IMR-90 (cell line): ENCODE measurements at regions not wholly inside any gene's neighbourhood (a gene's known extent, or its start where the extent isn't known, plus 50 kb on each side); places are given as distances from the start of the nearest gene placed in this dataset.

Source experiments
- BHLHE40 ChIP-seq: fragments of 150-350 bp; IDR thresholded peaks from 2 replicates; pipeline ENCODE4 v1.6.1; 2016; ENCODE audit warnings: mild to moderate bottlenecking, low read depth, low read length
- CEBPB ChIP-seq: IDR thresholded peaks from 2 replicates; pipeline ENCODE4 v1.6.1; 2012; ENCODE audit warnings: low read depth, low read length, improper control_type of control experiment
- CHD1 ChIP-seq: IDR thresholded peaks from 2 replicates; pipeline ENCODE4 v1.6.1; 2012; ENCODE audit warnings: low read depth, low read length, improper control_type of control experiment
- CTCF ChIP-seq: conservative IDR thresholded peaks from 2 replicates; pipeline ENCODE4 v1.5.1; 2012; ENCODE audit warnings: mild to moderate bottlenecking, low read depth, low read length, improper control_type of control experiment
- ELK1 ChIP-seq: fragments of 150-350 bp; IDR thresholded peaks from 2 replicates; pipeline ENCODE4 v1.6.1; 2016; ENCODE audit warnings: low read depth, mild to moderate bottlenecking, low read length, moderate library complexity, borderline replicate concordance
- MAFK ChIP-seq: IDR thresholded peaks from 2 replicates; pipeline ENCODE4 v1.6.1; 2012; ENCODE audit warnings: low read depth, low read length, improper control_type of control experiment
- MAZ ChIP-seq: IDR thresholded peaks from 2 replicates; pipeline ENCODE4 v1.6.1; 2012; ENCODE audit warnings: low read depth, mild to moderate bottlenecking, low read length, improper control_type of control experiment, moderate library complexity, borderline replicate concordance
- NFE2L2 ChIP-seq: fragments of 150-350 bp; IDR thresholded peaks from 2 replicates; pipeline ENCODE4 v1.6.1; 2016; ENCODE audit warnings: low read depth, mild to moderate bottlenecking, low read length
- POLR2A ChIP-seq: IDR thresholded peaks from 2 replicates; pipeline ENCODE4 v1.6.1; 2012; ENCODE audit warnings: mild to moderate bottlenecking, low read depth, low read length
- RAD21 ChIP-seq: IDR thresholded peaks from 2 replicates; pipeline ENCODE4 v1.6.1; 2012; ENCODE audit warnings: low read length, improper control_type of control experiment
- RCOR1 ChIP-seq: IDR thresholded peaks from 2 replicates; pipeline ENCODE4 v1.6.1; 2012; ENCODE audit warnings: mild to moderate bottlenecking, low read length, improper control_type of control experiment; ENCODE audit not compliant: insufficient replicate concordance
- RFX5 ChIP-seq: IDR thresholded peaks from 2 replicates; pipeline ENCODE4 v1.8.0; 2012; ENCODE audit warnings: low read depth, mild to moderate bottlenecking, low read length, moderate library complexity
- SMC3 ChIP-seq: fragments of 150-350 bp; IDR thresholded peaks from 2 replicates; pipeline ENCODE4 v1.6.1; 2016; ENCODE audit warnings: low read depth, mild to moderate bottlenecking, antibody characterized with exemption, low read length, moderate library complexity
- USF2 ChIP-seq: fragments of 150-350 bp; IDR thresholded peaks from 2 replicates; pipeline ENCODE4 v1.6.1; 2017; ENCODE audit warnings: mild to moderate bottlenecking, antibody characterized with exemption, low read length, low read depth

DNA sequence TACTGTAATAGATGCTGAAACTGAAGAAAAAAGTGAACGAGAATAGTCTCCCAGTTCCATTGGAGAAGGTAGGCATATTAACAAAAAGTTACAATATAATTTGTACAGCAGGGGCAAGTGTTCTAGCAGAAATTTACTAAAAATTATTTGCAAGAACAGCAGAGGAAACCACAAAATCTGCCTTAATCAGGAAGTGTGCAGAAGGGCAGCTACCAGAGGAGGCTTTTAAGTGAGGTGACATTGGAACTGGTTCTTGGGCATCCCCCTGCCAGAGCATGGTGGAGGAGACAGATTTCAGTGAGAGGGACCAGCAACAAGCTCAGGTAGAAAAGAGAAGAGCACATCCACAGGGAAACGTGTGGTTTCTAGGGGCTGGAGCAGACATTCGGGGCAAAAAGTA is 279.3 kb upstream of the CAMK1G start:
- TF ChIP-seq POLR2A (no peak), CTCF (no peak), USF2 (no peak), MAFK (no peak), MAZ (no peak), SMC3 (no peak), CEBPB (no peak), ELK1 (no peak), RAD21 (no peak), CHD1 (no peak), RFX5 (no peak), RCOR1 (no peak), NFE2L2 (no peak), BHLHE40 (no peak)
